Endothelial cell of umbilical vein (primary cell): ENCODE measurements at regions not wholly inside any gene's neighbourhood (a gene's known extent, or its start where the extent isn't known, plus 50 kb on each side); places are given as distances from the start of the nearest gene placed in this dataset.

Source experiments
- BruUV-seq: library from RNA; stranded (reverse); fragments of 400-500 nt; replicated peaks from 2 replicates; lab custom pipeline; 2021; lab: Mats Ljungman, UMichigan
- CTCF ChIA-PET: fragments of 300-600, 350-600 bp; sonication (Branson Sonifier 250); formaldehyde crosslinking; loops from one replicate; lab custom pipeline; 2021; ENCODE audit warnings: antibody characterized with exemption, inconsistent platforms; lab: Charles Lee
- POLR2A ChIA-PET: fragments of 300-600, 350-600 bp; sonication (Branson Sonifier 250); formaldehyde crosslinking; loops from one replicate; lab custom pipeline; 2021; ENCODE audit warnings: antibody characterized with exemption, inconsistent platforms; lab: Charles Lee
- DNase-seq: peaks from one replicate; pipeline ENCODE4 v3.0.0-alpha.2; 2011; ENCODE audit warnings: low read depth, low spot score
- FAIRE-seq: peaks from 2 replicates; lab custom pipeline; 2011; peaks lifted over from hg19 to GRCh38; lab: Jason Lieb, UNC
- H2AFZ ChIP-seq: 2 replicates; pipeline ENCODE4 v1.6.0; 2012; ENCODE audit warnings: low read depth, low read length, control low read depth, inconsistent platforms
- H3K27ac ChIP-seq: 2 replicates; pipeline ENCODE4 v1.5.1; 2011; ENCODE audit warnings: low read depth, mild to moderate bottlenecking, control low read depth, low read length, moderate library complexity; ENCODE audit not compliant: insufficient read depth
- H3K27me3 ChIP-seq, 2 experiments: 2 replicates each; pipeline versions ENCODE4 v1.6.0 to v1.6.1; 2011; ENCODE audit warnings: low read length in 2 of 2, mixed read lengths in 1 of 2; ENCODE audit not compliant: control insufficient read depth in 2 of 2, insufficient read depth in 2 of 2
- H3K36me3 ChIP-seq, 2 experiments: 2 replicates in 1 of 2; 3 replicates in 1 of 2; pipeline ENCODE4 v1.5.1; 2011; ENCODE audit warnings: low read length in 2 of 2, mild to moderate bottlenecking in 1 of 2, moderate library complexity in 1 of 2; ENCODE audit not compliant: control insufficient read depth in 2 of 2, insufficient read depth in 2 of 2; ENCODE audit errors: extremely low read depth in 1 of 2
- H3K4me1 ChIP-seq: 3 replicates; pipeline ENCODE4 v1.5.1; 2011; ENCODE audit warnings: mild to moderate bottlenecking, low read length; ENCODE audit not compliant: control insufficient read depth, insufficient read depth; ENCODE audit errors: extremely low read depth
- H3K4me2 ChIP-seq: 2 replicates; pipeline ENCODE4 v1.6.1; 2011; ENCODE audit warnings: low read length, control low read depth, mixed read lengths; ENCODE audit not compliant: insufficient read depth
- H3K4me3 ChIP-seq, 3 experiments: fragments of 200-600 bp in 1 of 3; sonication (generic), shearing (Covaris generic) in 1 of 3; replicated peaks in 1 of 3; 2 replicates each; pipeline ENCODE4 v1.5.1; 2011 to 2016; ENCODE audit warnings: control low read depth in 3 of 3, low read length in 3 of 3, mild to moderate bottlenecking in 2 of 3, inconsistent platforms in 1 of 3, low read depth in 1 of 3, moderate library complexity in 1 of 3; ENCODE audit not compliant: insufficient read depth in 1 of 3
- H3K79me2 ChIP-seq: 2 replicates; pipeline ENCODE4 v1.6.0; 2012; ENCODE audit warnings: low read length, inconsistent platforms; ENCODE audit not compliant: control insufficient read depth, insufficient read depth
- H3K9ac ChIP-seq: replicated peaks from 2 replicates; pipeline ENCODE3; 2011; ENCODE audit warnings: low read length, control low read depth; ENCODE audit not compliant: insufficient read depth; ENCODE audit errors: extremely low read depth
- H3K9me1 ChIP-seq: replicated peaks from 3 replicates; pipeline ENCODE4 v1.6.0; 2011; ENCODE audit warnings: mild to moderate bottlenecking, low read length; ENCODE audit not compliant: control insufficient read depth, insufficient read depth; ENCODE audit errors: extremely low read depth
- H3K9me3 ChIP-seq: replicated peaks from 2 replicates; pipeline ENCODE4 v1.5.1; 2012; ENCODE audit warnings: low read length, inconsistent platforms; ENCODE audit not compliant: control insufficient read depth, insufficient read depth
- H4K20me1 ChIP-seq: replicated peaks from 2 replicates; pipeline ENCODE3; 2011; ENCODE audit warnings: mild to moderate bottlenecking, low read length; ENCODE audit not compliant: control insufficient read depth, insufficient read depth; ENCODE audit errors: extremely low read depth
- CTCF ChIP-seq, 2 donors: IDR thresholded peaks; 1 replicate in 1 of 2; 2 replicates in 1 of 2; pipeline ENCODE4 v1.5.1; 2011; ENCODE audit warnings: low read length in 2 of 2, mild to moderate bottlenecking in 2 of 2, moderate library complexity in 2 of 2, control low read depth in 1 of 2, inconsistent platforms in 1 of 2, low read depth in 1 of 2; ENCODE audit not compliant: insufficient read depth in 1 of 2; ENCODE audit errors: extremely low read depth in 1 of 2
- EZH2 ChIP-seq: IDR thresholded peaks from 2 replicates; pipeline ENCODE4 v1.6.1; 2012; ENCODE audit warnings: borderline replicate concordance, low read depth, mild to moderate bottlenecking, moderate library complexity, low read length, inconsistent platforms; ENCODE audit not compliant: severe bottlenecking
- FOS ChIP-seq: IDR thresholded peaks from 2 replicates; pipeline ENCODE4 v1.6.1; 2011; ENCODE audit warnings: mild to moderate bottlenecking, low read length, moderate library complexity, borderline replicate concordance; ENCODE audit not compliant: insufficient read depth
- GATA2 ChIP-seq: IDR thresholded peaks from 2 replicates; pipeline ENCODE4 v1.7.0; 2011; ENCODE audit warnings: low read depth, mild to moderate bottlenecking, moderate library complexity, mixed read lengths, low read length; ENCODE audit not compliant: insufficient read length, insufficient read depth
- JUN ChIP-seq: IDR thresholded peaks from 2 replicates; pipeline ENCODE4 v1.6.1; 2011; ENCODE audit warnings: borderline replicate concordance, low read depth; ENCODE audit not compliant: insufficient read length, insufficient read depth
- MAX ChIP-seq: IDR thresholded peaks from 2 replicates; pipeline ENCODE4 v1.6.1; 2011; ENCODE audit not compliant: insufficient read depth, insufficient read length
- MYC ChIP-seq: IDR thresholded peaks from one replicate; pipeline ENCODE4 v1.6.1; 2011; ENCODE audit warnings: mild to moderate bottlenecking, low read depth, low read length
- POLR2A ChIP-seq: IDR thresholded peaks from 2 replicates; pipeline ENCODE4 v1.6.1; 2012; ENCODE audit warnings: low read depth, mild to moderate bottlenecking, control low read depth, low read length
- POLR2AphosphoS5 ChIP-seq: IDR thresholded peaks from 2 replicates; pipeline ENCODE4 v1.6.1; 2012; ENCODE audit warnings: low read depth, mild to moderate bottlenecking, control low read depth, low read length, moderate library complexity; ENCODE audit not compliant: insufficient read depth
- dilution Hi-C: fragments of 300-500 bp; cut with MboI; formaldehyde crosslinking; loops from one replicate; pipeline ENCODE4 v1.15.0; 2019; ENCODE audit warnings: low sequenced_read_pairs; ENCODE audit not compliant: extremely low pct_ligation_motif_present
- intact Hi-C: fragments of 100-400 bp; cut with micrococcal nuclease; formaldehyde crosslinking; loops from one replicate; pipeline ENCODE4 v1.10.0; 2022

- Histone ChIP-seq H2AFZ (no peak overlapping the region), H3K27ac (no peak overlapping the region), H3K27me3 (no peaks in the 10 kb centered on the region), H3K9ac (no peak overlapping the region), H3K79me2 (no peaks in the 10 kb centered on the region), H3K4me2 (no peak overlapping the region), H3K9me1 (no peaks in the 10 kb centered on the region), H3K4me3 (no peak overlapping the region), H3K9me3 (no peaks in the 10 kb centered on the region), H4K20me1 (no peaks in the 10 kb centered on the region), H3K4me1 (no peaks in the 10 kb centered on the region), H3K36me3 (no peaks in the 10 kb centered on the region)
- intact Hi-C loops (no loop called here), dilution Hi-C loops (no loop called here)
- DNase-seq = no peak
- no TSS peak for BruUV-seq
- no peak for TF ChIP-seq MYC
- TF ChIP-seq POLR2A = no peak
- no peak for TF ChIP-seq EZH2
- no peak for TF ChIP-seq FOS
- no peak for TF ChIP-seq JUN
- TF ChIP-seq POLR2AphosphoS5 = no peak
- TF ChIP-seq MAX = no peak
- TF ChIP-seq CTCF (IDR thresholded peaks at IDR 0.05; ENCODE audit: extremely low read depth in 1 of 2, insufficient read depth in 1 of 2, low read depth in 1 of 2, low read length in 2 of 2) = no peak
- no peak for TF ChIP-seq GATA2
- no peak for FAIRE-seq
- CTCF ChIA-PET = no interaction called here
- POLR2A ChIA-PET = no interaction called here
Measured at GRCh38 chr6:97901531-97901930, 618.5 kb upstream of the MMS22L start.
